CD8-positive, alpha-beta memory T cell (primary cell): ENCODE measurements at regions not wholly inside any gene's neighbourhood (a gene's known extent, or its start where the extent isn't known, plus 50 kb on each side); places are given as distances from the start of the nearest gene placed in this dataset.
A peak's percentile ranks its signal among the peaks of the same experiment; 100 is the strongest.
"Not testable (repeated sequence)": the region's sequence is repeated elsewhere in the genome, so short reads cannot be mapped to it uniquely, and the experiment has no call there.

Experiments used
- CTCF ChIA-PET: fragments of 350-600 bp; sonication (Branson Sonifier 250); formaldehyde crosslinking; loops from one replicate; lab custom pipeline; 2021; ENCODE audit warnings: antibody characterized with exemption; lab: Charles Lee
- POLR2A ChIA-PET: fragments of 350-600 bp; sonication (Branson Sonifier 250); formaldehyde crosslinking; loops from one replicate; lab custom pipeline; 2021; ENCODE audit warnings: antibody characterized with exemption; lab: Charles Lee
- DNase-seq, 5 donors: peaks; one replicate each; pipeline versions ENCODE4 v3.0.0 to v3.0.0-alpha.2; 2020 to 2022; ENCODE audit warnings: mixed read lengths in 1 of 5
- H3K27ac ChIP-seq: one replicate; pipeline ENCODE4 v1.7.0; 2013; ENCODE audit warnings: low read depth, mild to moderate bottlenecking, low read length, moderate library complexity
- H3K27me3 ChIP-seq: 2 replicates; pipeline ENCODE4 v1.7.0; 2013; ENCODE audit warnings: low read length, mild to moderate bottlenecking; ENCODE audit not compliant: insufficient read depth, poor library complexity, severe bottlenecking
- H3K36me3 ChIP-seq: 2 replicates; pipeline ENCODE4 v1.7.0; 2013; ENCODE audit warnings: mild to moderate bottlenecking, low read length, moderate library complexity; ENCODE audit not compliant: insufficient read depth
- H3K4me1 ChIP-seq: 2 replicates; pipeline ENCODE4 v1.7.0; 2013; ENCODE audit warnings: mild to moderate bottlenecking, low read length, moderate library complexity; ENCODE audit not compliant: insufficient read depth
- H3K4me3 ChIP-seq: 2 replicates; pipeline ENCODE4 v1.7.0; 2013; ENCODE audit warnings: mild to moderate bottlenecking, low read length
- H3K9me3 ChIP-seq: 2 replicates; pipeline ENCODE4 v1.7.0; 2013; ENCODE audit warnings: mild to moderate bottlenecking, low read length
- H3K27ac Mint-ChIP-seq, 8 donors: one replicate each; pipeline ENCODE4 v1.8.0; 2020 to 2021; ENCODE audit warnings: mixed read lengths in 8 of 8, mild to moderate bottlenecking in 6 of 8, inconsistent platforms in 3 of 8, moderate library complexity in 3 of 8
- H3K27me3 Mint-ChIP-seq, 2 donors: one replicate each; pipeline ENCODE4 v1.8.0; 2020 to 2021; ENCODE audit warnings: mixed read lengths in 2 of 2, mild to moderate bottlenecking in 1 of 2, moderate library complexity in 1 of 2
- H3K36me3 Mint-ChIP-seq, 3 donors: one replicate each; pipeline ENCODE4 v1.8.0; 2020 to 2021; ENCODE audit warnings: mixed read lengths in 3 of 3, inconsistent platforms in 1 of 3, mild to moderate bottlenecking in 1 of 3
- H3K4me1 Mint-ChIP-seq, 3 donors: one replicate each; pipeline ENCODE4 v1.8.0; 2020 to 2021; ENCODE audit warnings: mixed read lengths in 3 of 3, inconsistent platforms in 1 of 3, mild to moderate bottlenecking in 1 of 3
- H3K4me3 Mint-ChIP-seq, 7 donors: one replicate each; pipeline ENCODE4 v1.8.0; 2020 to 2021; ENCODE audit warnings: mixed read lengths in 7 of 7, mild to moderate bottlenecking in 6 of 7, moderate library complexity in 4 of 7, inconsistent platforms in 2 of 7
- H3K9me3 Mint-ChIP-seq, 5 donors: one replicate each; pipeline ENCODE4 v1.8.0; 2020 to 2022; ENCODE audit warnings: mixed read lengths in 5 of 5, mild to moderate bottlenecking in 3 of 5, moderate library complexity in 2 of 5, inconsistent platforms in 1 of 5

DNA sequence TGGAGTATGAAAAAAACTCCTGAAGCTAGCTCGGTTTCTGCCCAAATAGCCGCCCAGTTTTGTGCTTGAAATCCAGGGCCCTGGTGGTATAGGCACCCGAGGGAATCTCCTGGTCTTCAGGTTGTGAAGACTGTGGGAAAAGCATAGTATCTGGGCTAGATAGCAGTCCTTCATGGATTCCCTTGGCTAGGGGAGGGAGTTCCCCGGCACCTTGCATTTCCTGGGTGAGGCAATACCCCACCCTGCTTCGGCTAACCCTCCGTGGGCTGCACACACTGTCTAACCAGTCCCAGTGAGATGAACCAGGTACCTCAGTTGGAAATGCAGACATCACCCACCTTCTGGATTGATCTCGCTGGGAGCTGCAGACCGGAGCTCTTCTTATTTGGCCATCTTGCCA, 184.5 kb upstream of the SLC35B3 start:
- no peak overlapping the region for H3K4me3 ChIP-seq
- H3K9me3 ChIP-seq = no peaks in the 10 kb centered on the region
- CTCF ChIA-PET = no interaction called here
- H3K4me1 Mint-ChIP-seq = no peaks in the 10 kb centered on the region
- no peaks in the 10 kb centered on the region for H3K27me3 Mint-ChIP-seq
- no peak overlapping the region for H3K4me3 Mint-ChIP-seq
- no peak overlapping the region for H3K27ac ChIP-seq
- H3K36me3 ChIP-seq = no peaks in the 10 kb centered on the region
- H3K9me3 Mint-ChIP-seq = peaks cover 9 to 27% (median 25%) of the 10 kb centered on the region in 5 donors
- POLR2A ChIA-PET = no interaction called here
- peaks cover 0 to 4% (median 0%) of the 10 kb centered on the region in 3 donors for H3K36me3 Mint-ChIP-seq
- no peaks in the 10 kb centered on the region for H3K4me1 ChIP-seq
- no peaks in the 10 kb centered on the region for H3K27me3 ChIP-seq
- DNase-seq = no peak
- H3K27ac Mint-ChIP-seq = no peak overlapping the region

DNA sequence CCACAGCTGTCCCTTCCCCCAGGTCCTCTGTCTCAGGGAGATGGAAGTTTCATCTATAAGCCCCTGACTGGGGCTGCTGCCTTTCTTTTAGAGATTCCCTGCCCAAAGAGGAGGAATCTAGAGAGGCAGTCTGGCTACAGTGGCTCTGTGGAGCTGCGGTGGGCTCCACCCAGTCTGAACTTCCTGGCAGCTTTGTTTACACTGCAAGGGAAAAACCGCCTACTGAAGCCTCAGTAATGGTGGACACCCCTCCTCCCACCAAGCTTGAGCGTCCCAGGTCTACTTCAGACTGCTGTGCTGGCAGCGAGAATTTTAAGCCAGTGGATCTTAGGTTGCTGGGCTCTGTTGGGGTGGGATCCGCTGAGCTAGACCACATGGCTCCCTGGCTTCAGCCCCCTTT, 184.1 kb upstream of the SLC35B3 start:
- POLR2A ChIA-PET, H3K27ac Mint-ChIP-seq, CTCF ChIA-PET, H3K4me1 Mint-ChIP-seq, H3K27me3 Mint-ChIP-seq, H3K4me1 ChIP-seq, DNase-seq, H3K27ac ChIP-seq, H3K4me3 ChIP-seq, H3K36me3 ChIP-seq, H3K27me3 ChIP-seq, H3K4me3 Mint-ChIP-seq, H3K9me3 ChIP-seq, H3K36me3 Mint-ChIP-seq: not testable (repeated sequence)
- peaks cover 9 to 29% (median 22%) of the 10 kb centered on the region in 5 donors for H3K9me3 Mint-ChIP-seq

- POLR2A ChIA-PET = interaction anchor here (0.6 kb wide), 1 partner anchor 12 kb away, joined by 3 read pairs; no protein-coding TSS in a partner anchor
- Histone ChIP-seq H3K27ac (no peak overlapping the region), H3K9me3 (no peaks in the 10 kb centered on the region), H3K27me3 (no peaks in the 10 kb centered on the region), H3K4me3 (no peak overlapping the region), H3K4me1 (no peaks in the 10 kb centered on the region), H3K36me3 (no peaks in the 10 kb centered on the region)
- H3K4me1 Mint-ChIP-seq = no peaks in the 10 kb centered on the region
- H3K27ac Mint-ChIP-seq = no peak overlapping the region
- no peaks in the 10 kb centered on the region for H3K36me3 Mint-ChIP-seq
- CTCF ChIA-PET = no interaction called here
- H3K4me3 Mint-ChIP-seq = no peak overlapping the region
- H3K9me3 Mint-ChIP-seq = peaks cover 11 to 54% (median 22%) of the 10 kb centered on the region in 5 donors
- DNase-seq = no peak
- H3K27me3 Mint-ChIP-seq = peaks cover 0 to 1% of the 10 kb centered on the region in 2 donors
Observed at GRCh38 chr6:8608737-8609136, 173.4 kb upstream of the SLC35B3 start.

- POLR2A ChIA-PET = no interaction called here
- H3K27ac Mint-ChIP-seq = no peak overlapping the region
- no peak overlapping the region for H3K4me3 Mint-ChIP-seq
- Histone ChIP-seq H3K4me1 (no peaks in the 10 kb centered on the region), H3K27ac (no peak overlapping the region), H3K36me3 (no peaks in the 10 kb centered on the region), H3K27me3 (no peaks in the 10 kb centered on the region), H3K9me3 (no peaks in the 10 kb centered on the region), H3K4me3 (no peak overlapping the region)
- no peak for DNase-seq
- no peaks in the 10 kb centered on the region for H3K36me3 Mint-ChIP-seq
- peaks cover 6 to 29% (median 19%) of the 10 kb centered on the region in 5 donors for H3K9me3 Mint-ChIP-seq
- CTCF ChIA-PET = no interaction called here
- H3K27me3 Mint-ChIP-seq = no peaks in the 10 kb centered on the region
- H3K4me1 Mint-ChIP-seq = no peaks in the 10 kb centered on the region
Observed at GRCh38 chr6:8589941-8590729, 154.8 kb upstream of the SLC35B3 start.

DNA sequence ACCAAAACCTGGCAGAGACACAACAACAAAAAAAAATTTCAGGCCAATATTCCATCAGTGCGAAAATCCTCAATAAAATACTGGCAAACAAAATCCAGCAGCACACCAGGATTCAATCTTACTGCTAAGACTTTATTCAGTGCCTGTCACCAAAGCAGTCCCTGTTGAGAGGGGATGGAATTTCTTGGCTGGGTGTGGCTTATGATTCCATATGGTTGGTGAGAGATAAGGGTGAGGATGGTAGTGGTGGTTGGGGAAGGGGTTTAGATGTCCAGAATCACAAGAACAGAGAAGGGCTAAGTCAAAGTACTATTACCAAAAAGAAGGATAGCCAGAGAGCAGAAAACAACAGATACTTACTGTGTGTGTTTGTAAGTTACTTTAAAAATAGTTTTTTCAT, 152.8 kb upstream of the SLC35B3 start:
- no peak overlapping the region for H3K4me3 Mint-ChIP-seq
- CTCF ChIA-PET = no interaction called here
- peak overlapping the region in 1 of 8 donors; percentile 82 for H3K27ac Mint-ChIP-seq
- H3K36me3 Mint-ChIP-seq = no peaks in the 10 kb centered on the region
- H3K27me3 Mint-ChIP-seq = no peaks in the 10 kb centered on the region
- Histone ChIP-seq H3K9me3 (no peaks in the 10 kb centered on the region), H3K36me3 (no peaks in the 10 kb centered on the region), H3K4me1 (no peaks in the 10 kb centered on the region), H3K27me3 (no peaks in the 10 kb centered on the region), H3K4me3 (no peak overlapping the region), H3K27ac (no peak overlapping the region)
- no peak for DNase-seq
- no peaks in the 10 kb centered on the region for H3K4me1 Mint-ChIP-seq
- H3K9me3 Mint-ChIP-seq = peaks cover 10 to 29% (median 15%) of the 10 kb centered on the region in 5 donors
- POLR2A ChIA-PET = no interaction called here

GRCh38 chr6:8583291-8583690, 147.9 kb upstream of the SLC35B3 start:
- no peaks in the 10 kb centered on the region for H3K9me3 ChIP-seq
- Mint-ChIP-seq H3K4me3 (no peak overlapping the region), H3K36me3 (no peaks in the 10 kb centered on the region), H3K27ac (no peak overlapping the region), H3K4me1 (no peaks in the 10 kb centered on the region), H3K9me3 (peaks cover 4 to 22% (median 10%) of the 10 kb centered on the region in 5 donors), H3K27me3 (no peaks in the 10 kb centered on the region)
- H3K27me3 ChIP-seq = no peaks in the 10 kb centered on the region
- H3K4me1 ChIP-seq = no peaks in the 10 kb centered on the region
- ChIA-PET POLR2A (no interaction called here), CTCF (no interaction called here)
- DNase-seq = no peak
- no peak overlapping the region for H3K4me3 ChIP-seq
- no peak overlapping the region for H3K27ac ChIP-seq
- no peaks in the 10 kb centered on the region for H3K36me3 ChIP-seq

DNA sequence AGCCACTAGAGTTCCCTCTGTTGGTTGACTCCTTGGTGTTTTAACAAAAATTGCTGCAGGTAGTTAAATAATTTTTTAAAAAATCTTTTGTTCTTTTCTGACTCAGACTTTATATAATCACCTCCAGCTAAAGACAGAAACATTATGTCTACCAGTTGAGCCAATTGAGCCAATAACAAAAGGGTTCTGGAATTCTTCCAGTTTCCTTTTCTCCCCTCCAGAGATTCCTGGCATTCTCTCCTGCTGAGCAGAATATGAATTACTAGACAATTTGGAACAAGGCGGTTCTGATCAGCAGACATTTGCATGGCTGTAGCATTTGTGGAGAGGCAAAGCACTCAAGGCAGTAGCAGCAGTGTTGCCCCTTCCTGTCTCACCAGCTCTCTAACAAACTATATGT, 144.0 kb upstream of the SLC35B3 start:
- Histone ChIP-seq H3K27ac (no peak overlapping the region), H3K27me3 (no peaks in the 10 kb centered on the region), H3K4me3 (no peak overlapping the region), H3K4me1 (no peaks in the 10 kb centered on the region), H3K36me3 (no peaks in the 10 kb centered on the region), H3K9me3 (no peaks in the 10 kb centered on the region)
- Mint-ChIP-seq H3K27me3 (no peaks in the 10 kb centered on the region), H3K9me3 (peaks cover 0 to 15% (median 8%) of the 10 kb centered on the region in 5 donors), H3K27ac (no peak overlapping the region), H3K4me3 (no peak overlapping the region), H3K36me3 (no peaks in the 10 kb centered on the region), H3K4me1 (no peaks in the 10 kb centered on the region)
- CTCF ChIA-PET = no interaction called here
- no peak for DNase-seq
- POLR2A ChIA-PET = no interaction called here

DNA sequence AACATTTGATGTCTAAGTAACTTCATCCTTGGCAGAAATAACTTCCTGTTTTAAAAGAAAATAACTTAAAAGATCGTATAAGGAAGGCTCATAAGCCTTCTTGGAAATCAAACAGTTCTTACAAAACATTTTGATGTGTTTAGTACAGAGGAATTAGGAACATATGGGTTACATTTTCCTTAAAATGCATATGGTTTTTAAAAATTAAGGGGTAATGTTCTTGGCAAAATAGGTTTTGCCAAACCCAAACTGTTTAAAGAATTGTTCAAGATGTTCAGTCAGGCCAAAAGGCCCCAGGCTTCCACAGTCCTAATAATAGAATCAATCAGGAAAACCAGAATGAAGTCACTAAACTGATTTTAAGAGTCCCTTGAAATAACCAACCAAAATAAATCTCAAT, 142.7 kb upstream of the SLC35B3 start:
- no peaks in the 10 kb centered on the region for H3K27me3 ChIP-seq
- POLR2A ChIA-PET = no interaction called here
- H3K27ac ChIP-seq = no peak overlapping the region
- H3K36me3 Mint-ChIP-seq = no peaks in the 10 kb centered on the region
- H3K36me3 ChIP-seq = no peaks in the 10 kb centered on the region
- H3K27me3 Mint-ChIP-seq = peaks cover 0 to 2% of the 10 kb centered on the region in 2 donors
- no peak overlapping the region for H3K4me3 Mint-ChIP-seq
- H3K27ac Mint-ChIP-seq = no peak overlapping the region
- H3K4me3 ChIP-seq = no peak overlapping the region
- DNase-seq = no peak
- peaks cover 0 to 15% (median 10%) of the 10 kb centered on the region in 5 donors for H3K9me3 Mint-ChIP-seq
- CTCF ChIA-PET = no interaction called here
- H3K4me1 ChIP-seq = no peaks in the 10 kb centered on the region
- H3K9me3 ChIP-seq = no peaks in the 10 kb centered on the region
- no peaks in the 10 kb centered on the region for H3K4me1 Mint-ChIP-seq
